ENCODE measurements at regions not wholly inside any gene's neighbourhood (a gene's known extent, or its start where the extent isn't known, plus 50 kb on each side); places are given as distances from the start of the nearest gene placed in this dataset.

DNA sequence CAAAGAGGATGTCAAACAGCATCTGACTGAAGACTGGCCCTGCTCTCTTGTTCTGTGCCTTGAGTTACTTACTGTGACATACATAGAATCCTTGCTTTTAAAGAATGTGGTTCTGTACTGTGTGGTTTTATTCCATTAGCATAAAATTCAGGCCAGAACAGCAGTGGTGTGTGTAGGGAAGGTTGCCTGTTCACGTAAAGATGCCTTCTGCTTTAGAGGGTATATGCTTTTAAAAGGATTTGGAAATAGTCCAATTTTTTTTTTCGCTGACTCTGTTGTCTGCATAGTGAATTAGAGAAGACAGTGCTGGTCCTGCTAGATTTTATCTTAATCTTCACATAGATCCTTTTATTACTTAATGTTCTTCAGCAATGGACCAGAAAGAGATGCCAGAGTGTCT is 470.8 kb upstream of the SEMA3A start:
- TF ChIP-seq CTCF (IDR thresholded peaks at IDR 0.05): no peak
- TF ChIP-seq POLR2A (IDR thresholded peaks at IDR 0.05): no peak

GRCh38 chr7:84664626-84665025 is 470.0 kb upstream of the SEMA3A start:
- intact Hi-C loops (cut with DNase I): no loop called here
- Histone ChIP-seq H3K27me3 (no peaks in the 10 kb centered on the region), H3K9me3 (no peaks in the 10 kb centered on the region), H3K4me3 (replicated peaks in 1 of 3) (no peak overlapping the region), H3K36me3 (no peaks in the 10 kb centered on the region), H3K4me1 (no peaks in the 10 kb centered on the region), H3K27ac (no peak overlapping the region)
- TF ChIP-seq POLR2A (IDR thresholded peaks at IDR 0.05): no peak
- no peak for TF ChIP-seq CTCF (IDR thresholded peaks at IDR 0.05)
- WGBS, 2 donors: 69 to 71% methylated on average over 1 of the region's 1 CpG
- no peak for DNase-seq

More for the DNA sequence above, 470.8 kb upstream of the SEMA3A start:
- Histone ChIP-seq H3K27ac (no peak overlapping the region), H3K36me3 (no peaks in the 10 kb centered on the region), H3K9me3 (no peaks in the 10 kb centered on the region), H3K4me1 (no peaks in the 10 kb centered on the region), H3K4me3 (replicated peaks in 1 of 3) (no peak overlapping the region), H3K27me3 (no peaks in the 10 kb centered on the region)
- WGBS, 2 donors: 97 to 98% methylated on average over 2 of the region's 2 CpGs
- intact Hi-C loops (cut with DNase I): no loop called here
- no peak for DNase-seq

GRCh38 chr7:84663224-84663623 is 468.6 kb upstream of the SEMA3A start:
- Histone ChIP-seq H3K4me1 (no peaks in the 10 kb centered on the region), H3K27ac (no peak overlapping the region), H3K36me3 (no peaks in the 10 kb centered on the region), H3K9me3 (no peaks in the 10 kb centered on the region), H3K4me3 (replicated peaks in 1 of 3) (no peak overlapping the region), H3K27me3 (no peaks in the 10 kb centered on the region)
- TF ChIP-seq CTCF (IDR thresholded peaks at IDR 0.05) (no peak), POLR2A (IDR thresholded peaks at IDR 0.05) (no peak)
- no peak for DNase-seq
- 93 to 97% methylated on average over 1 of the region's 1 CpG for WGBS, 2 donors
- intact Hi-C loops (cut with DNase I): no loop called here

- 83 to 92% methylated on average over 1 of the region's 1 CpG for WGBS, 2 donors
- Histone ChIP-seq H3K27me3 (no peaks in the 10 kb centered on the region), H3K9me3 (no peaks in the 10 kb centered on the region), H3K27ac (no peak overlapping the region), H3K36me3 (no peaks in the 10 kb centered on the region), H3K4me3 (replicated peaks in 1 of 3) (no peak overlapping the region), H3K4me1 (no peaks in the 10 kb centered on the region)
- DNase-seq: no peak
- TF ChIP-seq CTCF (IDR thresholded peaks at IDR 0.05): no peak
- no peak for TF ChIP-seq POLR2A (IDR thresholded peaks at IDR 0.05)
- intact Hi-C loops (cut with DNase I): no loop called here
Observed at GRCh38 chr7:84658286-84658685, 463.7 kb upstream of the SEMA3A start.

DNA sequence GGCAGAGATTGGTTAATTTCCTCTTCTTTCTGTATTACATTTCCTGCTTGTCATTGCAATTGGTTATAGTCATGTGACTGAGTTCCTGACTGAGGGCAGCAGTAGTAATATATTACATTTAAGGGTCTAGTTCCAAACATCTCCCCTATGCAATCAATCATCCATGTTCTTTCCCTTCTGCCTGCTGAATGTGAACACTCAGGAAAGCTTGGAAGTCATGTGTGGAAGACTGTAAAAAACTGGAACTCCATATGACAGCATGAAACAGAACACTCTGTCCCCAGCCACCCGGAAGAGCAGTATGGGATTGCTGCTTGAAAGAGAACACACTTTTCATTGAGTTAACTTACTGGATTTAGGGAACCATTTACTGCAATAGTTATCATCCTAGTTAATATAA is 459.7 kb upstream of the SEMA3A start:
- H3K36me3 ChIP-seq: no peaks in the 10 kb centered on the region
- no peak overlapping the region for H3K4me3 ChIP-seq (replicated peaks in 1 of 3)
- DNase-seq: no peak
- intact Hi-C loops (cut with DNase I): no loop called here
- no peaks in the 10 kb centered on the region for H3K4me1 ChIP-seq
- TF ChIP-seq POLR2A (IDR thresholded peaks at IDR 0.05) (no peak), CTCF (IDR thresholded peaks at IDR 0.05) (no peak)
- no peaks in the 10 kb centered on the region for H3K27me3 ChIP-seq
- no peaks in the 10 kb centered on the region for H3K9me3 ChIP-seq
- H3K27ac ChIP-seq: no peak overlapping the region
- WGBS, 2 donors: 76 to 77% methylated on average over 1 of the region's 1 CpG

All from thyroid gland (tissue), 4 donors.